ENCODE measurements at regions not wholly inside any gene's neighbourhood (a gene's known extent, or its start where the extent isn't known, plus 50 kb on each side); places are given as distances from the start of the nearest gene placed in this dataset.
"Not testable (repeated sequence)": the region's sequence is repeated elsewhere in the genome, so short reads cannot be mapped to it uniquely, and the experiment has no call there.

DNA sequence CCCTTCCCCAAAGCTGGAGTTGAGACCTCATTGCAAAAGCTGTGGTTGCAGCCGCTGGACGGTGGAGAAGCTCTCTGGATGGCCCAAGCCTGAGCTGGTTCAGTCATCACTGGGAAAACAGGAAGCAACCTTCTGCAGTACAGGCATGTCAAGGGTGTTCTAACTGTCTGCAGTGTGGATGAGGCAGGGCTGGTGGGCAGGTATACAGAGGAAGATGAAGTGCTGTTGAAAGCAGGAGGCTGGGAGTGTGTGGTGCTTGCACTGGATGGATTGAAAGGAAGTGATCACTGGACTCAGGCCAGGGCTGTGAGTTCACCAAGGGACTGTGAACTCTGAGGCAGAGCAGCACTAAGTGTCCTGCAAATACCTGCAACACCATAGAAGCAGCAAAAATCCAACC is 89.0 kb upstream of the NOX3 start:
- no peak for DNase-seq

DNA sequence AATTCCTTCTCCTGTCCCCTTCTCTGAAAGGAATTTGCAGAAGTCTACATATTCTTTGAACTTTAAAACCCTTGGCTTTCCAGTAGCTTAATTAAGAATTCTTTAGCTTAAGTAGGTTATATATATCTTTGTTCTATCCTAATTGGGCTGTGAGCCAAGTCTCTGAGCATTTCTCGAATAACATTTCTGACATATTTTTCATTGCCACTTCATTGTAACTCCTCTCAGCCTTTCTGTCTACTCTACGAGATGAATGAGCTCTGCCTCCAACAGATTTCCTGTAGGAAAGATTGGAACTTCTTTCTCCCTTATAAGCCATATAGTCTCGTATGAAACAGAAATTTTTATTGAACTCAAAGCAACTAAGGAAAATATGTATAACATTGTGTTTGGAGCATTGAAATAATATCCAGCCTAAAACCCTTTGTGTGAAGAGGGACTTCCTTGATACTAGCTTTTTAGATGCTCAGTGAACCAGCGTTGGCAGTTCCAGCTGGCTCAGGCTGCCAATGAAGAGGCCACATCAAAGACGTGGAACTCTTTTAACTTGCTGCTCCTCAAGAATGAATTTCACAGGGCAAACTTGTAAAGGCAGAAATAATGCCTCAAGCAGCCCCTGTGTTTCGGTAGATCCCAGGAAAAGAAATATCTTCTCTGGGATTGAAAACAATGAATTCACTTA is 87.7 kb upstream of the NOX3 start:
- DNase-seq = no peak

DNA sequence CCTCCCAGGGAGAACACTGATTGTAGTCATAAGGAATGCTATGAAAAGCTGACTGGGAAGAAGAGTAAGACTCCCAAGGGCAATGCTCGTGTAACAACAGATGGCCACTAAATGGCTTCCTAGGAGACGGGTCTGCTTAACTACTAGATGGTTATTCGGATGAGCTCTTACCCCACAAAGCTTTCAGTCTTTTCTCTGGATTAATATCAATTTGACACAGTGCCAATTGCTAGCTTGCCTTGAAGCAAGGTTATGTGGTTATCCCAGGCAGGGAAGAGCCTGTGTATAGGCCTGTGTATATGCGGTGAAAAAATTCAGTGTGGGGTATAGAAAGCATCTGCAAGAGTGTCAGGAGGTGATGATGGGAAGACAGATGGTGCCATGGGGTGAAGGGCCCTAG is 86.4 kb upstream of the NOX3 start:
- DNase-seq = no peak

DNA sequence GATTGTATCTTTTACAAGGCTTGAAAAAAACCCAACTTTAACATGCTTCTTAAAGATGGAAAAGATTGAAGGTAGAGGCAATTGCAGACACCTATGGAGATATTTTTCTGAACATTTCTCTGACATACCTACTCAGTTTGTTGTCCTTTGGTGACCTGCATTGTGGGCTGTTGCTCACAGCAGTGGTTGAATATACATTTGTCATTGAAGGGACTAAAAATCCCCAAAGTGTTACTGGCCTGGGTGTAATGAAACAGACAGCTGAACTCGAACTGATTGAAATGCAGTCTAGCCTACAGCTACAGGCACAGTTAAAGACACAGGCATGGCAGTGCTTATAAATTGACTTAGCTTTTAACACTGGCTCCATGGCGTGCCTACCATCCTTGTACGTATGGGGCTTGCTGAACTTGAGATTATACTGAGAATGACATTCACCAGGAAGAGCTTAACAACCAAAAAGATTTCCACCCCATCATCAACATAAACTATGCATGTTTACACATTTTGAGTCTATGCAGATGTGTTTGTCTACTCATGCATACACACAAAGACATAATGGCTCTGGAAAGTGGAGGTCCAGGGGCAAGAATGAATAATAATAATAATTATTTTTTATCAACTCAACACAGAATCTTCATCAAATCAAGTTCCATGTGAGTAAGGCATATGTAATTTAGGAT is 83.2 kb upstream of the NOX3 start:
- DNase-seq = no peak

DNA sequence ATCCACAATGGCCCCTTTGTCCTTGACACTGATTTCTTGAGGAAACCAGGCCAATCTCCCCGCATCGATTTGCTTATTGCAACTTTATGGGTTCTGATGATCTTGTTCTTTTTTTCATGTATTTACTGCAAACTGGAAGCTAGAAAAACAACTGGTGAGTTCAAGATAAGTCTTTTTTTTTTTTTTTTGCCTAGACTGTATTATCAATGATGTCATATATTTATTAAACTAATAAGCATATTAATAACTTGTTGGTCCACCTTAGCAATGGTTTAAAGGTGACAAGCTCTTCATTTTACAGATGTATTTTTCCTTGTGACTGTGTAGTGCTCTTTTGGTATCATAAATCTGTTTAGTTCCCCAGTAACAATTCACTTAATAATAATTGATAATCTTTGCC is 79.0 kb upstream of the NOX3 start:
- DNase-seq = no peak

DNA sequence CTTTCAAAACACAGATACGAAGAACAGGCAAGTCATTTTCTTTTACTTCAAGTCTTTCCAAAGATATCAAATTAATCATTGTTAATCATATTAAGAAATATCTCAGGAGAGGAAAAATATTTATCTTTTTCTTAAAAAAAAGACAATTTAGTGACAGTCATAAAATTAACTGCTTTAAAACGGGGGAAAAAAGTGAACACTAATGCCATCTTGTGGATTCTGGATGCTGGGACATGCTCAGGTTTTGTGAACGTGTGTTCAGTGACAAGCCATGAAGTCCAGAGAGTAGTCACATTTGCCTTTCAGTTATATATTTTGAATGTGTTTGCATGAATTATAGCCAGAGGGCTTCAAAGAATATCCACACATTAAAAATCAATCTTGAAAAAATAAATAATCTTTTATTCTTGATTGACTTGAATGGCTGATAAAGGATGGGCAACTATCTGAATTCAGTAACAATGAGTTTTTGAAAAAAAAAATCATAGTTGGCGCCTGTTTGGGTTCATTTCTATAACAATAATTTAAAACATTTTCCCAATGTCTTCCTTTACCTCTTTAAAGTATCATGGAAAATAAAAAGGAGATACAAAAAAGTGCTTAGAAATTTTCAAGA is 74.7 kb upstream of the NOX3 start:
- no peak for DNase-seq

DNA sequence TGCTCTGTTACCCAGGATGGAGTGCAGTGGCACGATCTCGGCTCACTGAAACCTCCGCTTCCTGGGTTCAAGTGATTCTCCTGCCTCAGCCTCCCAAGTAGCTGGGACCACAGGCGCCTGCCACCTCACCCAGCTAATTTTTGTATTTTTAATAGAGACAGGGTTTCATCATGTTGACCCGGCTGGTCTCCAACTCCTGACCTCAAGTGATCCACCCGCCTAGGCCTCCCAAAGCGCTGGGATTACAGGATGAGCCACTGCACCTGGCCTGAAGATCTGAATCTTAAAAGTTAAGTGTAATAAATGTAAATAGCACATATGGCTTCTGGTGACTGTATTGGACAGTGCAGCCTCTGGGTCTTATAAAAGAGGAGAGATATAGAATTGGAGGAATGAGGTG is 74.2 kb upstream of the NOX3 start:
- DNase-seq = not testable (repeated sequence)

DNA sequence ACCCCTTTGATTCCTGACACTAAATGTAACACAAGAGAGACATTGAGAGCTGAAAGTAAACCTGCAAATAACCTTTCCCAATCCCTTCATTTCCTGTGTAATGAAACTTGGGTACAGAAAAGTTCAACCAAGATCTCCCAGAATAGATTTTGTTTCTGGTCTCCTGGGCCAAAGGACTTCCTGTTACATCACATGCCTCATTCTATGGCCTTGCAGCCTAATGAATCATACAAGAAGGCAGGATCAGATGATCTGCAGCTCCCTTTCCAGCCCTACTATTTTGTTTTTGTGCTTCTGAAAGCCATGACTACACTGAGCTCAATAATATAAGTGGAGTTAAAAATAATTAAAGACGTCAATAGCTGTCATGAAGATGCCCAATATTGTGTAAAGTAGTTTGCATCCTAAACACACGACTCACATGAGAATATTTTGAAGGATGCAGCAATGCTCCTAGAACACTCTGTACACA is 73.4 kb upstream of the NOX3 start:
- no peak for DNase-seq

DNA sequence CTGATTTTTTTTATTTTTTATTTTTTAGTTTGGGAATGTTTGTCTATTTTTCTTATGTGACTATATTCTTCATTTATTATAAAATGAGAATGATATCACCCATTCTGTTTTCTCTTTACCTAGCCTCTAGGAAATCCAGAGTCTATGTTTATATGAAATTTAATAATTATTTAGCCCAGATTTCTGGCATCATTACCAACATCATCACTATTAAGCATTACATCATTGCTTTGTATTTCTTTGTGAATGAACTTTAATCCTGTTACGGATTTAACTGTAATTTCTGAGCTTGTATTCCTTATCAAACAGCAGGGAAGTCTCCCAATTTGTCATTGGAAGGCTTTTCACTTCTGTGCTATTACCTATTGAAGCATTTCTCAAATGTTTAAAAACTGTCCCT is 72.7 kb upstream of the NOX3 start:
- no peak for DNase-seq

DNA sequence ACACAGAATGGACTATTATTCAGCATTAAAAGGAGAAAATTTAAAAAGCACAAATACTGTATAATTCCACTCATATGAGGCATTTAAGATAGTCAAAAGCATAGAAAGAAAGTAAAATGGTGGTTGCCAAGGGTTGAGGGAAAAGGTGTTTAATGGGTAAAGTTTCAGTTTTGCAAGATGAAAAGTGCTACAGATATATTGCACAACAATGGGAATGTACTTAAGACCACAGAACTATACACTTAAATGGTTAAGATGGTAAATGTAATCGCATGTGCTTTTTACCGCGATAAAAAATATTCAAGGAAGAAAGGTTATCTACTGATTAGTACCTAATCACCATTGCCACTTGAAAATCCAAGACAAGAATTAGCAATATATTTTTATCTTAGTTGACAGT is 71.8 kb upstream of the NOX3 start:
- DNase-seq = no peak

DNA sequence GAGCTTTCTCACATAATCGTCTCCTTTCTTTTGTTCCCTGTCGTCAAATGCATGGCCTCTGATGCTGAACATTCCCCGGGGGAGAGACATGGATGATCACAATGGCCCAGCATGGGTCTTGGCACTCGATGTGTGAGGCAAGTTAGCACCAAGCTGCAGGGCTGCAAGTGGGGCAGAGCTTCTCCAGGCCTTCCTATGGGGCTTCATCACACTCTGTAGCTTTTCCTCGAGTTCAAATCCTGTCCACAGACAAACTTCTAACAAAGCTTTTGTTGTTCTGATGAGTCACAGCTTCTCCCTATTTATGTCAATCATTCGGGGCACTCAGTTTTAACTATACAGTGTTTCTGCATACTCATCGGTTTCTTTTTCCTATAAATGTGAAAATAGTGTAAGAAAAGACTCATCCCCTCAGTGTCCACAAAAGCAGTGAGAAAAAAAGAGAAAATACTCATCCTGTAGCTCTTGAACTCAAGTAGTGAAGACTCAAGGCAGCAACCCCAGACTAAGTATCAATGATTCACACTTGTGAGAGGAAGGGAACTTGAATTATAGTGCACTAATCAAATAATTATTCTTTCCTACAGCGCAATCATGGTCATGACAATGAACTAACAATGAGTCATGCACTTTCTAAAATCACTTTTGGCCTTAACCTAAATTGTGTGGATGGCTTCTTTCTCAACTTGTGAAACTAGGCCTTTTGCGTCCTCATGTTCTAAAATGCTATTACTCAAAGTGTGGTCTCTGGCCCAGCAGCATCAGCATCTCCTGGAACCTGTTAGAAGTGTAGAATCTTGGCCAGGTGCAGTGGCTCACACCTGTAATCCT is 68.4 kb upstream of the NOX3 start:
- DNase-seq = no peak

DNA sequence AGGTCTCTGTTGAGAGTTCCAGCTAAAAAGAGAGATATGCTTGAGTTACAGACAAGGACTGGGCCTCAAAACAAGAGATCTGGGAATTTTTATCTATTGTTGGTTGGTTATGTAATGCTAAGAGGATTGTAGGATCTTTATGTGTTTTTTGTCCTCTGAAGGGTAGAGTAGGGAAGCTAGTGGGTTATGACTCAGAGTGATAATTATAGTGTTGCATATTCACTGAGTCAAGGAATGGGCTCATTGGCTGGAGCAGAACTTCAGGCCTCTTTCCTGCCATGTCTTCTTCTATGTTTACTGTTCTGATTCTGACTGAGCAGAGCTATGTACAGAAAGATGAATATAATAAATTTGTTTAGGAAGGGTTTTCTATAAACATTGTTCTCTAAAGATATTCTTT is 66.1 kb upstream of the NOX3 start:
- DNase-seq = no peak

DNA sequence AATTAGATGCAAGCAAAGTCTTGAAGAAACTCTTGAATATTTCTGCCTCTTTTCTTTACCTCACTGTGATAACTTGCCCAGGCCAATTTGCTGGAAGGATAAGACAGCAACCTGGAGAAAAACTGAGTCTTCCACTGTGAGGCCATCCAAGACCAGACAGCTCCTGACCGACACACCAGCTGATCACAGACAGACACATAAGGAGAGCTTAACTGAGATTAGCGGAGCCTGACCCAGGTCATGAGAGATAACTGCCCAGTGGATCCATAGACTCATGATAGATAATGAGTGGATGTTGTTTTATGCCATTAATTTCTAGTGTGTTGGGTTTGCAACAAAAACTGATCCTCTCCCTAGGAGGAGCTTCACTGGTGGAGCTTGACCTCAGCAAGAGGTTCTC is 64.4 kb upstream of the NOX3 start:
- DNase-seq = no peak

DNA sequence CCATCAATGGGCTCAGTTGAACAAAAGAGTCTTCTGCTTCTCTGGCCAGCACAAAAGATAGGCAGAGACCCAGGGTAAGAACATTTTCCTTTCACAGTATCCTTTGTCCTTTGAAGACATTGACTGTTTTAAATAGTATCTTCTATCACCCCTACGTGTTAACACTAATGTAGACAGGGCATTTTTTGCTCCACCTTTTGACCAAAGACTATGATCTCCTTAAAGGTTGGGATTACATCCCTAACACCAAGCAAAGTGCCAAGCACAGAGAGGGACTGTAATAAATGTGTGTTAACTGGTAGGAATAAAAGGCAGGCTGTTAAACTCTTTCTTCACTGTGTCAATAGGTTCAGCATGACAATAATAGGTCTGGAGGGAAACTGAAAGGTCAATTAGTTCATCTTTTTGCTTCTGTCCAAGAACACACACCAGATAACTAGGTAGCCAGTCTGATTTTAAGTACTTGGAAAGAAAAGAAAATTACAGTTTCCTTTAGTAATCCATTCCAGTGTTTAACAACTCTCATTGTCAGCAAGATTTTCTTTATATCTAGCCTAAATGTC is 63.6 kb upstream of the NOX3 start:
- no peak for DNase-seq

DNA sequence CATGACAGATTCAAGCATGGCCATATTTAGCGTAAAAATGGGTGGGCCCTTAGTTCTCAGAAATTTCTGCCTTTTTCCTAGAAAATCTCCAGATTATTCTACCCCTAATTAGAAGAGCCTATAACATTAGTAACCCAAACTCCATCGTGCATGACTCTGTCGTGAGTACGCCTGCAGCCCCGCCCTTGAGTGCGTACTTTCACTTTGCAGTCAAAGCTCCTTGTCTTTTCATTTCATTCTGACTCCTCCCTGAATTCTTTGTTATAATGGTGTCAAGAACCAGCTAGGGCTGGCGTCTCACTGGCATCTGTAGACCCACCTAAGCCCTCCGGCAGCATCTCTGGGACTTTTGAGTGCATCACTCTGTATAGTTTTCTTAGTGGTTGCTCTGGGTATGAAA is 61.7 kb upstream of the NOX3 start:
- no peak for DNase-seq

DNA sequence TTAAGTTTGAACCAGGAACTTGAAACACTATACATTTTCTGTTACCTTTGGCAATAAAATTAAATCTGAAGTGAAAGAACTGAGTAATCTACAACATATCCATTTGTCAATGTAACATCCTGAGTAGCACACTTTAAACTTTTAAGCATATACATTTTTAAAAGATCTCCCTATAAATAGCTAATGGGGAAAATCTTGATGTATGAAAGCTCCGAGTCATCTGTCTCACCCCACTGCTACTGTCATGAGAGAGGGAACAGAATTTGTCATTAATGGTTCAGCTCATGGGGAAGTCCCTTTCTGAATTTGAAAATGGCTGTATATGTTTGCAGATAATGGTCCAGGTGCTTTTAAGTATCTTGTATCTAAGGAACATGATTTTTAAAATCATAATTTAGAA is 55.2 kb upstream of the NOX3 start:
- no peak for DNase-seq

DNA sequence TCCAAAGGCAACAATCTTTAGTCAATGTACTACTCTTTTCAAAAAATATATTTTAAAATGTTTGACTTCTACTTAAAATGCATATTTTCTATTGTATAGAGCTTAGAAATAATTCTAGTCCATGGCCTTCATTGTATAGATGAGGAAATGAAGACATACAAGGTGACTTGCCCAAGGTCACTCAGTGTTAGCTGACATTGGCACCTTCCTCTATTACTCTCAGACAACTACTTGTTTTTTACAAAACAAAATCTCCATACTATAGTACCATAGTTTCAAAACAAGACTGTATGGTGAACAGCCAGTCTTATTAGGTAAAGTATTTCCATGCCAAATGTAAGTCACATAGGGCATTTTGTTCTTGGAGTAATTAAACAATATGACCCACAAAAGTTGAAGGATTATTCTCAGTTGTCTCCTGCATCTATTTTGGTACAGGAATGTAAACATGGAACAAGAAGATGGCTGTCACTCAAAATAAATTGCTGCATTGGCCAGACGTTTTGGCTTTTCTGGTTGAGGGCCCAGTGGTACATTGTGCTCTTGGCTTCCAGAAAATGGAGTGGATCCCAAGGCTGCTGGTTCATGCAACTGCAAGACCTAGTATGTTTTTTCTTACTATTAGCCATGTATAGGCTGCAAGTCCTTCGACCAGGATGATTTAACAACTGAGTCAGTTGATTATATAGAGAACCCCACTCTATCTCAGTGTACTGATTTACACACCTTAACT is 54.3 kb upstream of the NOX3 start:
- DNase-seq = no peak

DNA sequence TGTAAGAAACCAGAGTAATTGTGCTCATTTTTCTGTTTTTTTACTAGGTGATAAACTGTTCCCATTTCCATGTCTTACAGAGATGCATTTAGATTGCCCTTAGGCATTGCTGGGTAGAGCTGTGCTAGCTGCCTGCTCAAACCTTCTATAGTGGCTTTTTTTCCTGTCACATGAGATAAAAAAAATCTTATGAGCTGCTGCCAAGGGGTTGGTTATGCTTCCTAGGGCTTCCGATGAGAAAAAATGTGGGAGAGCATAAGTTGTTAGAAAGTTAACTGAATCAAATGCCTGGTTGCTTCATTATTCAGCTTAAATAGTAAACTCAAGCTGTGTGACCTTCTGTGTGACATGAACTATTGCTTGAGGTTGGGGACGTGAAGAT is 50.0 kb upstream of the NOX3 start:
- no peak for DNase-seq
